ENCODE measurements at regions not wholly inside any gene's neighbourhood (a gene's known extent, or its start where the extent isn't known, plus 50 kb on each side); places are given as distances from the start of the nearest gene placed in this dataset.
"Not testable (repeated sequence)": the region's sequence is repeated elsewhere in the genome, so short reads cannot be mapped to it uniquely, and the experiment has no call there.

DNA sequence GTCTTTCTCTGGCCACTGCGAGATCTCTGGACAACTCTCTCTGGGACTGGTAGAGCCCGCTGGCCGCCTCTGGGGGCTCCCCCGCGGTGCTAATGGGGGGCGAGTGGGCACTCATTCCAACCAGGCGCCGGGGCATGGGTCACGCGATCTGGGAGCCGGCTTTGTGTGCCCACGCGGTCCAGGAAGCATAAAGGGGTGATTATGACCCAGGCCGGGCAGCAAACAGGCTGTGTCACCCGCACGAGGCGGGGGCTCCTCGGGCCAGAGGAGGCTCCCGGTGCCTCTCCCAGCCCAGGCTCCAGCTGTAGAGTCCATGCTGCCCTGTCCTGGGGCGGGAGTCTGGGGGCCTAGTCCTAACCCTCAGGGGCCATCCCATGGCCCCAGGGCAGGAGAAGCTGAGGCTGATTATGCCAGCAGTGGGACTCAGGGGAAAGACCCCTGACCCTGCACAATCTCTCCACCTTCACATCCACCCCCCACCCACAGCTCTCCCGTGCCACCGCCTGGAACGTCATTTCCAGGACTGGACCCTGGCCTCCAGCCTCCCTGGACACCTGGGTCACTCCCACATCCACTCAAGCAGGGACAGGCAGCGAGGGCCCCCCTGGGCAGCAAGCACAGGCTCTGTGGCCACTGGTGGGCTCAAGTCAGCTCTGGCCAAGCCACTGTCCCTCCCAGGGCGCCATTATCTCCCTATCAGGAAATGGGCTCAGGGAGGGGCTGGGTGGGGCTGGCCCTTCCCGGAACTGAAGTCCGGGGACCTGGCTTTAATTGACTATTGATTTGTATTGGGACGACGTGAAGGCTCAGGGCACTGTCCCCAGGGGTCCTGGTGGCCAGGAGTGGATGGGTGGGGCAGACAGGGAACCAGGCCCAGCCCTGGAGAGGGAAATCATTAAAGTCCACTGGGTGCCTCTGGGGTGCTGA is 50.0 kb downstream of the PTPRS start:
- in situ Hi-C loops (cut with HindIII; ENCODE audit: low sequenced_read_pairs), result no loop called here

DNA sequence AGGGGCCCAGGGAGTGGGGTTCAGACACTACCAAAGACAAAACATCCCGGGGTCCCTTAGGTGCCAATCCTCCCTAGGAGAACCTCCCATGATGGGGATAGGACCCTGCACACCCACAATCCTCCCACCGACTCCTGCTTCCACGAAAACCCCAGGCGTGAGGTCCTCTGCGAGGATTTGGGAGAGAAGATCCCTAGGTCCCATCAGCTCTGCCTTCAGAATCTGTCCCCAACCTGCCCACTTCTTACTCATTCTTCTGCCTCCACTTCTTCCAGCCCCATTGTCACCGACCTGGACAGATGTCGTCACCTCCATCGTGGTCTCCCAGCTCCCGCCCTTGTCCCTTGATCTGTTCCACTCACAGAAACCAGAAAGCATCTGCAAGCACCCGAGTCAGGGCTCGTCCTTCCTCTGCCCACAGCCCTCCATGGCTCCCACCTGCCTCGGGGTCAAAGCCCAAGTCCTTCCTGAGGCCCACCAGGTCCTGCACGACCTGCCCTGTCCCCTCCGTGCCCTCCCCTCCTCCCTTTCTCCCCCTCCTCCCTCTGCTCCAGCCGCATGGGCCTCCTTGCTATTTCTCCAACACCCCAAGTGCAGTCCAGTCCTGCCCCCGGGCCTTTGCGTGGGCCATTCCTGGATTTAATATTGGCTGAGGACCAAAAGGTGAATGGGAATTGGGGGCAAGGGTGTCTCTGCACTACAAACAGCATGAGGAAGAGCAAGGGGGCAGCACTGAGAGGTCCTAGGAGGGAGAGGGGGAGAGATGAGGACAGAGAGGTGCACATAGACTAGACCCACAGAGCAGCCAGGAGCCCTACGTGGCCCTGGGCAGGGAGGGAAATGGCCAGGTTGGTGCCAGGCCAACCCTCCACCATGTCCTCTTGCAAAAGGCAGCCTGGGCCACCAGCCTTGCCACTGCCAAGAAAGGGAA is 51.3 kb downstream of the PTPRS start:
- in situ Hi-C loops (cut with HindIII; ENCODE audit: low sequenced_read_pairs), result no loop called here

DNA sequence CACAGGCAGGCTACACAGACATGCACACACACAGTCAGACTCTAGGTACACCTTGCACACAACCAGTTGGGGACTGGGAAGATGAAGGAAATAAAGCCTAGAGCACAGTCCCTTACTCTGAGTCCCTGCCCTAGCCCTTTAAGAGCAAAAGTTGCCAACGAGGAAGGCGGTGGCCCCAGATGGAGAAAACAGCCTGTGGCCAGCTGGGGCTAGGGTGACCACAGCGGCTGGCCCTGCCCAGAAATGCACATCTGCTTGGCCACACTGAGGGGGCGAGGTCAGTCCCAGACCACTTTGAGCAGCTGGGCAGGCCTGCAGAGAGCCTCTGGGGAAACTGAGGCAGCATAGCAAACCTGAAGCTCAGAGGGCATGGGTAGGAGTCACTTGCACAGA is 52.3 kb downstream of the PTPRS start:
- in situ Hi-C loops (cut with HindIII; ENCODE audit: low sequenced_read_pairs), result no loop called here

DNA sequence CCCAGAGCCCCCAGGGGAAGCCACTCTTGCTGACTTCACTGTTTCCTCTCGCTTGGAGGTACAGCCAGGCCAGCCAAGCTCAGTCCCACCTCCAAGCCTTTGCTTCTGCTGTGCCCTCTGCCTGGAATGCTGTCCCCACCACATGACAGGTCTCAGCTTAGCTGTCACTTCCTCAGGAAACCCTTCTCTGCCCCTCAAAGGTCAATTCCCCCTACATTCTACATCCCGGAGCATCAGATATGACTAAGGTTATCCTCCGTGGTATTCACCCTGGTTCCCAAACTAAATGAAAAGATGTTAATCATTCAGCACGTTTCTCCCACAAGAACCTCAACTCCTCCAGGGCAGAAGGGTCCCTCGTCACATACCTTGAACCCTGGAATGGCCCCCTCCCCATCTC is 53.5 kb downstream of the PTPRS start:
- in situ Hi-C loops (cut with HindIII; ENCODE audit: low sequenced_read_pairs), result no loop called here

DNA sequence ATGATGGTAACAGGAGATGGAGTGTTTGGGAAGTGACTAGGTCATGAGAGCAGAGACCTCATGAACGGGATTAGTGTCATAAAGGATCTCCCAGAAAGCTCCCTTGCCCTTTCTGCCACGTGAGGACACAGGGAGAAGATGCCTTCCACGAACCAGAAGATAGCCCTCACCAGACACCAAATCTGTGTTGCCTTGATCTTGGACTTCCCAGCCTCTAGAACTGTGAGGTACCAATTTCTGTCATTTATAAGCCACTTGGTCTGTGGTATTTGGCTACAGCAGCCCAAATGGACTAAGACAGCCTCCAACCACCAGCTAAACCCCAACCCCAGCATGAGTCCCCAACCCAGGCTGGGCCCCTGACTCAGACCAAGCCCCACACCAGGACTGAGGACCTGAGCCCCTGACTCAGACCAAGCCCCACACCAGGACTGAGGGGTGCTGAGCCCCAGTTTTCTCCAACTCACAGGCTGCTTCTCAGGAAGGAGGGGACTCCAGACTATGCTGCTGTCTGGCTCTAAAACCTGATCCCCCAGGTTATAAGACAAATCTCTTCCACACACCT is 54.1 kb downstream of the PTPRS start:
- in situ Hi-C loops (cut with HindIII; ENCODE audit: low sequenced_read_pairs), result no loop called here

DNA sequence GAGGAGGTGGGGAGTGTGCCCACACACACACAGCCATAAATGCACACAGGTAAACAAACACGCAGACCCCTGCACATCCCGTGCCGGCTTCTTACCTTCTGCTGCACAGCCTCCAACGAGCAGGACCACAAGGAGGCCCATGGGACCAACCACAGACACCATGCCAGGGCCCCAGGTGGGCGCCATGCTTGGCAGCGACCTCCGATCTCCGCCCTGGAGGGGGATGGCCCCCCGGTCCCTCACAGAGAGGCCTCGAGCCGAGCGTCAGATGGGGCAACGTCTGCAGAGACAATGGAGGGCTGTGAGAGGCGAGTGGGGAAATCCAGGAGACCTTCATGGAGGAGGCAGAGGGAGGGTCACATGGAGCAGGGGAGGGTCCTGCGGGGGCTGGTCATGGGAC is 54.7 kb downstream of the PTPRS start:
- in situ Hi-C loops (cut with HindIII; ENCODE audit: low sequenced_read_pairs), result no loop called here

DNA sequence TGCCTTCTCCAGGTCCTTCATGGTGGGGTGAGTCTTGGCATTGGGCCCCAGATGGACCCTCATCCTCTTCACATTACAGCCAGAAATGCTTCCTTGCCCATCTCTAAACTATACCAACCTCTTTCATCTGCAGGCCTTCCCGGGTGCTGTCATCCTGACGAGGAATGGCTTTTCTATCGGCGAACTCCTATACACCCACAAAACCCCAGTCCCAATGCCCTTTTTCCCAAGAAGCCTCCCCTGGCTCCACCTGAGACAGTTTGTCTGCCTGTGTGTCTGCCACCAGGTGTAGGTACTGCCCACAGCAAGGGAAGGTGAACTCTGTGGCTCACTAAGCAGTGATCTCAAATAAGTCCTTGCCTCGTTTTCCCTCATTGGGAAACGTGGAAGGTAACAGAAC is 55.3 kb downstream of the PTPRS start:
- in situ Hi-C loops (cut with HindIII; ENCODE audit: low sequenced_read_pairs), result no loop called here

DNA sequence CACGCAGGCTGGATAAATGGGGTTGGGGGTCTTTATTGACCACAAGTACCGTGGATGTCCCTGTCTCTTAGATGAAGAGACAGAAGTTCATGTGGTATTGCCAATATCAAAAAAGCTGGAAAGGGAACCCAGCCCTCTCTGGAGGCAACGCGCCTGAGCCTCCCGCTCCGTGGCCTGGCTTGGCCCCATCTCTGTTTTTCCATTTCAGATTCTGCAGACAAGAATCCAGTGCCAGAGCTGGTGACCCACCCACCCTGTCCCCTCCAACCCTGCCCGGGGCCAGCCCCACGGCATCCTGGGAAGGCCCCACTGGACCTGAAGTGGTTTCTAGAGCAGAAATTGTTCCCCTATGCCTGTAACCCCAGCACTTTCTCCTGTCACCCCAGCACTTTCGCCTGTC is 57.7 kb downstream of the PTPRS start:
- in situ Hi-C loops (cut with HindIII; ENCODE audit: low sequenced_read_pairs), result no loop called here

DNA sequence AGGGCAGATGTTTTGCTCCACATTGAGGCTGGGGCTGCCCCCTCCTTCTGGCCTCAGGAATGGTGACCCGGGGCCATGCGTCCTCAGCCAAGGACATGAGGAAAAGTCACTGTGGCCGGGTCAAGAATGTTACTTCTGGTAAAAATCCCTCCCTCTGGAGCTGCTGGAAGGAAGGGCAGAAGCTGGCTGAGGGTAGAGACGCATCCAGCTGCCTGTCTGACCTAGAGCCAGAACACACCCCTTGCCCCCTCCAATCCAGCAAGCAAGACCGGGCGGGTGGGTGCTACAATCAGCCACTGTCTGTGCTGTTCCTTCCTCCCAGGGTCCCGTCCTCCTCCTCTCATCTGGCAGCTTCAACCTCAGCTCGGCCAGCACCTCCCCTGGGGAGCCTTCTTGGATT is 59.0 kb downstream of the PTPRS start:
- in situ Hi-C loops (cut with HindIII; ENCODE audit: low sequenced_read_pairs), result no loop called here

DNA sequence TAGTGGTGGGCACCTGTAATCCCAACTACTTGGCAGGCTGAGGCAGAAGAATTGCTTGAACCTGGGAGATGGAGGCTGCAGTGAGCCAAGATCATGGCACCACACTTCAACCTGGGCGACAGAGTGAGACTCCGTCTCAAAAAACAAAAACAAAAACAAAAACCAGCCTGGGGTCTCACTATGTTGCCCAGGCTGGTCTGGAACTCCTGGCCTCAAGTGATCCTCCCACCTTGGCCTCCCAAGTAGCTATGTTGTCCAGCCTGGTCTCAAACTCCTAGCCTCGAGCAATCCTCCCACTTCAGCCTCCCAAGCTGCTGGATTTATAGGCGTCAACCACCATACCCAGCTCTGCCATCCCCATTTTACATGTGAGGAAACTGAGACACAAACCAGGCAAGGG is 64.9 kb downstream of the PTPRS start:
- in situ Hi-C loops (cut with HindIII; ENCODE audit: low sequenced_read_pairs), result not testable (repeated sequence)

DNA sequence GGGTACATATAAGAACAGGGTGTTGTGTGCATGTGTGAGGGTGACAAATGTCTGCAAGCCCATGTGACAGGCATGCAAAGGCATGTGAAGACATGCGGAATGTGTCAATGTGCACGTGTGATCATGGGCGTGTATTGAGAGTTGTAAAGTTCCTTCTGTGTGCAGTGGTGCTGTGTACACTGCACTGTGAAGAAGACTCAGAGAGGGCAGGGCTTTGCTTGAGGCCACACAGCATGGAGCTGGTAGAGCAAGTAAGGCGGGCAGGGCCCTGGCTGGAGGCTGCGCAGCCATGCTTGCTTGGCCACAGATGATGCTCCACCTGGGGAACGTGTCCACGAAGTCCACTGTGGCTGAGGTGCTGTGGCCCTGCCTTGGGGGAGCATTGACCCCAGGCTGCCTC is 66.8 kb downstream of the PTPRS start:
- in situ Hi-C loops (cut with HindIII; ENCODE audit: low sequenced_read_pairs), result no loop called here

DNA sequence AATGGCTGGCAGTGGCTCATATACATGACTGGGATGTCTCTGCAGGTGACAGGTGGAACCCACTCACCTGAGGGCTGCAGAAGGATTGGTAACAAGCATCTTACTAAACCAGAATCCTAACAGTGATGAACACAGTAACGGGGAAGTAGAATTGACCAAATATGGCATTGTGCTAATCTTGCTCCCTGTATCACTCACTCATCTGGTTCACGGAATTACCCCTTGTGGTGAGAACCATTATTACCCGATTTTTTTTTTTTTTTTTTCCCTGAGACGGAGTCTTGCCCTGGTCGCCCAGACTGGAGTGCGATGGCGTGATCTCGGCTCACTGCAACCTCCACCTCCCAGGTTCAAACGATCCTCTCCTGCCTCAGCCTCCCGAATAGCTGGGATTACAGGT is 69.5 kb downstream of the PTPRS start:
- in situ Hi-C loops (cut with HindIII; ENCODE audit: low sequenced_read_pairs), result no loop called here

DNA sequence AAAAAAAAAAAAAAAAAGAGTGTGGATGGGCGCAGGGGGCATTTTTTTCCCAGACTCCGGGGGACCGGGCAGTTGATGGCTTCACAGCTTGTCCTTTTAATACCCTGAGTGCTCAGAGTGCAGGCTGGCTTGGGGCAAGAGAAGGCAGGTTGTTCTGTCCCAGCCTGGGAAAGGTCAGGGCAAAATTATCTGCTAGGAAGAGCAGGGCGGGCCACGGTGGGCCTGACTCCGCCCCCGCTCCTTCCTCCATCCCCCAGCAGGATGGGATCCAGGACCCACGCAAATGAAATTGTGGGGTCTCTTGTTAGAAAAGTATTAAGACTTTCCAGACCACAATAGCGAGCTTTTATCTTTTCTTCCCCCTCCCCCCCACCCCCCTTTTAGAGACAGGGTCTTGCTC is 70.7 kb downstream of the PTPRS start:
- in situ Hi-C loops (cut with HindIII; ENCODE audit: low sequenced_read_pairs), result no loop called here

DNA sequence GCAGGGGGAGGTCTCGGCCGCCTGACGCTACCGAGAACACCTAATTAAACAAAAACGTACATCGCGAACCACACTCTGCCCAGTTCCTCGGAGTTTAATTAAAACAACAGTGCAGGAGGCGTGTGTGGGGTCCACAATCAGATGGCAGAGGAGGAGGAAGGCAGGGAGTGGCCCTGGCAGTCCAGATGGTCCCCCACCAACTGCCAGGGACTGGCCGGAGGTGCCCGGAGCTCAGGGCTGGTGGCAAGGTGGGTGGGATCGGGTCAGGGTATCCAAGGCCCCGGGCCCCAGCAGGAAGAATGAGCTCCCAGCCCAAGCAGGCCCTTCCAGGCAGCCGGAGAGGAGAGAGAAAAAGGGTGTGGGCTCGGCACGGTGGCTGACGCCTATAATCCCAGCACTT is 71.3 kb downstream of the PTPRS start:
- in situ Hi-C loops (cut with HindIII; ENCODE audit: low sequenced_read_pairs), result no loop called here

DNA sequence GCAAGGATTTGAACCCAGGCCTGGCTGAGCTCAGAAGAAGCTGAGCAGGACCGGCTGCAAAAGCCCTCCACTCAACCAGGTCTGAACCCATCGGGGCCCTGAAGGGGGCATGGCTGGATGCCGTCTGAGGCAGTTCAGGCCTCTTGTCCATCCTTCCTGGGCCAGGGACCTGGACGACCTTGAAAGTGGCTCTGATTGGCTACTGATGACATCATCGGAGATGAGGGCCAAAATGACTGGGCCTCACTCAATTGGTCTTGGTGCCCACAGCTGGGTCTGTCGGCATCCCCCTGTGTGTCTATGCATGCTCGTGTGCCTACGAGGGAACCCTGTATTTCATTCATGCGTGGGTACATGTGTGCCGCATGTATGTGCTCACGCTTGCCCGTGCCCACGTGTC is 71.8 kb downstream of the PTPRS start:
- in situ Hi-C loops (cut with HindIII; ENCODE audit: low sequenced_read_pairs), result no loop called here

DNA sequence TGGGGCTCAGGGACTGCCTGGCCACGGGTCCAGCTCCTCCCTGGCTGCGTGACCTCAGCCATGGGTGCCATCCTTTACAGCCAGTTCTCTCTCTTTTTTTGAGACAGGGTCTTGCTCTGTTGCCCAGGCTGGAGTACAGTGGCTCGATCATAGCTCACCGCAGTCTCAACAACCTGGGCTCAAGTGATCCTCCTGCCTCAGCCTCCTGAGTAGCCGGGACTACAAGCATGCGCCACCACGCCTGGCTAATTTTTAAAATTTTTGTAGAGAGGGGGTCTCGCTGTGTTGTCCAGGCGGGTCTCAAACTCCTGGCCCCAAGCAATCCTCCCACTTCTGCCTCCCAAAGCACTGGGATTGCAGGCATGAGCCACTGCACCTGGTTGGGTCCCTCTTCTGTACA is 75.4 kb downstream of the PTPRS start:
- in situ Hi-C loops (cut with HindIII; ENCODE audit: low sequenced_read_pairs), result no loop called here

DNA sequence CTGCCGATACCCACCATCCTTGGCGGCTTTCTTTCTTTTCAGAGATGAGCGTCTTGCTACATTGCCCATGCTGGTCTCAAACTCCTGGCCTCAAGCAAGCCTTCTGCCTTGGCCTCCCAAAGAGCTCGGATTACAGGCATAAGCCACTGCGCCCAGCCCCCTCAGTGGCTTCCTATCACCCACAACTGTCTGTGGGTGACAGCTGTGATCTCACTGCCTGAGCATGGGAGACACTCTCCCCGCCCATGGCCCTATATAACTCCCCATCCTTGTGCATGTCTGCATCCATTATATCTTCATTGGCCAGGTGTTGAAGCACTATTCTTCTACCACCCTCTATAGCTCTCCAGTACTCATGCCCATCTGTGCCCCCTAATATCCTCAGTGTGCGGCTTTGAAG is 76.2 kb downstream of the PTPRS start:
- in situ Hi-C loops (cut with HindIII; ENCODE audit: low sequenced_read_pairs), result no loop called here

DNA sequence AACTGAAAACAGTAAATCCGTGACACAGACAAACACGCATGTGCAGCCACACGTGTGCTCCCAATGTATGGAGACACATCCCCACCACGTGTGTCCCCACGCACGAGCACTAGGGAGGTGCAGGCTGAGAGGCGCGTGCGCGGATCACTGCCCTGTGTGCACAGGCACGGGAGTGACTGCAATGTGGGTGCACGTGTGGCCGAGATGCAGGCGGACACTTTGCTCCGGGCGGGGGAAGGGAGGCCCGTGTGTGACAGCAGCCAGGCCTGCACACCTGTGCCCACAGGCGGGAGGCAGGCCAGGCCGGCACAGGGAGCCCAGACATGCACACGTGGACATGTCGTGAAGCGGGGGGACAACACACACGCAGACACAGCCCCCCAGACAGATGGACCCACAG is 77.0 kb downstream of the PTPRS start:
- in situ Hi-C loops (cut with HindIII; ENCODE audit: low sequenced_read_pairs), result no loop called here

DNA sequence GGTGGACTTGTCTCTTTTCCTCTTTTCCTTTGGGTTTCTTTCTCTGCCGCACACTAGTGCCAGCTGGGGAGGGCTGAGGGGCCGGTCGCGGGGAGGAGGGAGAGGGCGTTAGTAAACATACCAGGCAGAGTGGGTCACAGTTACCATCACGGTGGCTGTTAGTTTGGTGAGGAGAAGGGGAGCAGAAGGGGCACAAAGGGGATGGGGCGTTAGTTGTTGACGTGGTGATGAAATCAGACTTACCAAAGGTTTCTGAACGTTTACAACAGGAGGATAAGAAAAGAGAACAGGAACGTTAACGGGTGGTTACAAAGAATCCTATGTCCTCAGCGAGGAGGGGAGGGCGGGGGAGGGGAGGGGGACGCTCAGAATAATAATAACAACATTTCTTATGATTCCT is 77.9 kb downstream of the PTPRS start:
- in situ Hi-C loops (cut with HindIII; ENCODE audit: low sequenced_read_pairs), result no loop called here

DNA sequence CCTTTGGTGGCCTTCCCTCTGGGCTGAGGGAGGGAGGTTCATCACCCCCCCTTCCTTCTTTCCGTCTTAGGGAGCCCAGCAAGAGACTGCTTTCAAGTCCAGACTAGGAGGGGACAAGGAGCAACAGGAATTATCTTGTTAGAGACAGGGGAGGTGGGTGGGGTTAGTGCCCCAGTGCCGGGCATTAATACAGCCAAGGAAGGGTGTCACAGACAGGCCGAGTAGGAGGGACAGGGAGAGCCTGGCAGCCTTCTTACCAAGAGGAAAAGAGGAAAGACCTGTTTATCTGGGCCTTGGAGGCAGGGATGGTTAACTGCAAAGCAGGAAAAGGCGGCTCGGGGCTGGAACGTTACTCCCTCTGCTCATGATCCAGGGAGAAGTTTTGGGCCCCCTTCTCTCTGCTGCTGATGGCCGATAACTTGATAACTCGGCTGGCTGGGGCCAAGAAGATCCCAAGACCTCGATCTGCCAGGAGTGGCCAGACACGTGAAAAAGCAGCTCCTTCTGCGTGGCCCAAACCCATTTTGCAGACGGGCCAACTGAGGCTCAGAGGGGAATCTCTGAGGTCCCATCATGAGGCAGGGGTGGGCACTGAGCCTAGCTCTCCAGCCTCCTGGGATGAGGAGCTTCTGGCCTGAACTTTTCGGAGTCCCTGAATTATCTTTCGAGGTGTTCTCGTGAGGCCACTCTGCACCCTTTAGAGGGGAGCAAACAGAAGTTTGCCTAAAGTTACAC is 79.3 kb downstream of the PTPRS start:
- in situ Hi-C loops (cut with HindIII; ENCODE audit: low sequenced_read_pairs), result no loop called here

DNA sequence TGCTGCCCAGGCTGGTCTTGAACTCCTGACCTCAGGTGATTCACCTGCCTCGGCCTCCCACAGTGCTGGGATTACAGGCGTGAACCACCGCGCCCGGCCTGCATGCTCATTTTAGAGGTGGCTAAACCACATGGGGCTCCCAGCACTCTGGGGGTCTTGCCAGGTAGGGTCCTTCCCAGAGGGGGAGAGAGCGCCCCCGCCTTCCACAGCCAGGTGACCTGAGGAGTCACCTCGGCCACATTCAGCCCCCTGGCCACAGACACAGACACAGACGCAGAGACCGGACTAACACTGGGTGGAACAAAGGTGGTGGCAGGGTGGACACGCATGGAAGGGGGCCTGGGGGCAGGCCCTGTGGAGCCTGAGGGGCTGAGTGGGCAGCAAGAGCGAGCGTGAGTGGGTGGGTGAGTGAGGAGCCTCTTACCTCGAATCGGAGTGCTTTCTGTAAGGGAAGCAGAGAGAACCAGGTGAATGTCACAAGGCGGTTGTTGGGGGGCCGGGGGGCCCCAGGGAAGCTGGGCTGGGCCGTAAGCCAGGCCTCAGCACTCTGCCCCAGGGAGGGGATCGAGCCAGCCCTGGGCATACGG is 80.1 kb downstream of the PTPRS start:
- in situ Hi-C loops (cut with HindIII; ENCODE audit: low sequenced_read_pairs), result no loop called here
